IMR-90 (cell line): ENCODE measurements at regions not wholly inside any gene's neighbourhood (a gene's known extent, or its start where the extent isn't known, plus 50 kb on each side); places are given as distances from the start of the nearest gene placed in this dataset.

ENCODE experiments used
- ATAC-seq: fragments of 200-7000 bp; cut with Tn5 transposase; 2 replicates; pipeline ENCODE4 v1.9.1; 2020; ENCODE audit warnings: low read depth, mild to moderate bottlenecking, moderate library complexity
- BruUV-seq: library from RNA; stranded (reverse); fragments of 400-500 nt; replicated peaks from 2 replicates; lab custom pipeline; 2021; lab: Mats Ljungman, UMichigan
- CTCF ChIA-PET: fragments of 300-600 bp; formaldehyde crosslinking; extraction: SDS; loops from one replicate; lab custom pipeline; 2021; ENCODE audit warnings: antibody characterized with exemption; lab: Yijun Ruan, JAX
- POLR2A ChIA-PET: fragments of 300-600 bp; sonication (Branson Sonifier 250); formaldehyde crosslinking; loops from one replicate; lab custom pipeline; 2022; ENCODE audit warnings: antibody characterized with exemption; ENCODE audit not compliant: unreplicated experiment; lab: Charles Lee
- DNase-seq: peaks from one replicate; pipeline ENCODE4 v3.0.0; 2013
- H2AFZ ChIP-seq: replicated peaks from 2 replicates; pipeline ENCODE3; 2013; ENCODE audit warnings: low read length, mild to moderate bottlenecking; ENCODE audit not compliant: poor library complexity
- H2AK5ac ChIP-seq: 2 replicates; pipeline ENCODE4 v1.6.1; 2013; ENCODE audit warnings: low read depth, low read length, inconsistent platforms
- H2AK9ac ChIP-seq: replicated peaks from 2 replicates; pipeline ENCODE3; 2013; ENCODE audit warnings: mild to moderate bottlenecking, low read depth, low read length, moderate library complexity; ENCODE audit not compliant: poor library complexity
- H2BK120ac ChIP-seq: 2 replicates; pipeline ENCODE4 v1.6.1; 2013; ENCODE audit warnings: low read depth, low read length, inconsistent platforms
- H2BK15ac ChIP-seq: 3 replicates; pipeline ENCODE4 v1.6.1; 2013; ENCODE audit warnings: low read depth, low read length, inconsistent platforms
- H2BK20ac ChIP-seq: 2 replicates; pipeline ENCODE4 v1.6.1; 2013; ENCODE audit warnings: low read depth, mild to moderate bottlenecking, inconsistent platforms, low read length, moderate library complexity
- H2BK5ac ChIP-seq: 2 replicates; pipeline ENCODE4 v1.6.1; 2013; ENCODE audit warnings: mild to moderate bottlenecking, low read depth, low read length, inconsistent platforms; ENCODE audit not compliant: poor library complexity, severe bottlenecking
- H3K14ac ChIP-seq: replicated peaks from 2 replicates; pipeline ENCODE4 v1.6.1; 2013; ENCODE audit warnings: low read depth, low read length, inconsistent platforms
- H3K18ac ChIP-seq: 2 replicates; pipeline ENCODE4 v1.6.1; 2013; ENCODE audit warnings: low read depth, low read length, control low read depth
- H3K23ac ChIP-seq: 2 replicates; pipeline ENCODE4 v1.6.1; 2013; ENCODE audit warnings: low read depth, low read length, inconsistent platforms
- H3K27ac ChIP-seq: 2 replicates; pipeline ENCODE4 v1.5.1; 2013; ENCODE audit warnings: mild to moderate bottlenecking, control low read depth, low read length; ENCODE audit not compliant: insufficient read depth
- H3K27me3 ChIP-seq: 2 replicates; pipeline ENCODE4 v1.6.1; 2013; ENCODE audit warnings: low read length; ENCODE audit not compliant: control insufficient read depth, insufficient read depth
- H3K36me3 ChIP-seq: 2 replicates; pipeline ENCODE4 v1.6.1; 2013; ENCODE audit warnings: low read length, mixed read lengths; ENCODE audit not compliant: control insufficient read depth, insufficient read depth
- H3K4ac ChIP-seq: 2 replicates; pipeline ENCODE4 v1.6.1; 2013; ENCODE audit warnings: low read depth, low read length, inconsistent platforms
- H3K4me1 ChIP-seq: 2 replicates; pipeline ENCODE4 v1.6.1; 2013; ENCODE audit warnings: low read length, mixed read lengths; ENCODE audit not compliant: control insufficient read depth, insufficient read depth
- H3K4me2 ChIP-seq: 2 replicates; pipeline ENCODE4 v1.6.1; 2013; ENCODE audit warnings: low read depth, mild to moderate bottlenecking, control low read depth, low read length, moderate library complexity
- H3K4me3 ChIP-seq: 2 replicates; pipeline ENCODE4 v1.5.1; 2013; ENCODE audit warnings: low read depth, mild to moderate bottlenecking, control low read depth, low read length, moderate library complexity; ENCODE audit not compliant: insufficient read depth
- H3K56ac ChIP-seq: 2 replicates; pipeline ENCODE4 v1.6.1; 2013; ENCODE audit warnings: low read length, inconsistent platforms; ENCODE audit not compliant: insufficient read depth; ENCODE audit errors: extremely low read depth
- H3K79me1 ChIP-seq, 2 experiments: 2 replicates each; pipeline ENCODE4 v1.6.1; 2013; ENCODE audit warnings: low read length in 2 of 2, inconsistent platforms in 1 of 2, low read depth in 1 of 2
- H3K9ac ChIP-seq: 2 replicates; pipeline ENCODE4 v1.6.1; 2013; ENCODE audit warnings: low read depth, low read length, control low read depth
- H3K9me1 ChIP-seq: 2 replicates; pipeline ENCODE4 v1.6.1; 2013; ENCODE audit warnings: low read length, inconsistent platforms; ENCODE audit not compliant: insufficient read depth
- H3K9me3 ChIP-seq: 2 replicates; pipeline ENCODE4 v1.6.1; 2013; ENCODE audit warnings: low read length; ENCODE audit not compliant: control insufficient read depth, insufficient read depth
- H4K20me1 ChIP-seq: 2 replicates; pipeline ENCODE4 v1.6.1; 2013; ENCODE audit warnings: low read length, inconsistent platforms; ENCODE audit not compliant: insufficient read depth
- H4K5ac ChIP-seq: 2 replicates; pipeline ENCODE4 v1.6.1; 2013; ENCODE audit warnings: mild to moderate bottlenecking, low read depth, low read length, control low read depth
- H4K8ac ChIP-seq, 2 experiments: 2 replicates each; pipeline ENCODE4 v1.6.1; 2013; ENCODE audit warnings: low read depth in 2 of 2, low read length in 2 of 2, control low read depth in 1 of 2, inconsistent platforms in 1 of 2
- H4K91ac ChIP-seq: 2 replicates; pipeline ENCODE4 v1.6.1; 2013; ENCODE audit warnings: low read depth, low read length, inconsistent platforms; ENCODE audit not compliant: insufficient read depth
- BHLHE40 ChIP-seq: fragments of 150-350 bp; IDR thresholded peaks from 2 replicates; pipeline ENCODE4 v1.6.1; 2016; ENCODE audit warnings: mild to moderate bottlenecking, low read depth, low read length
- CEBPB ChIP-seq: IDR thresholded peaks from 2 replicates; pipeline ENCODE4 v1.6.1; 2012; ENCODE audit warnings: low read depth, low read length, improper control_type of control experiment
- CHD1 ChIP-seq: IDR thresholded peaks from 2 replicates; pipeline ENCODE4 v1.6.1; 2012; ENCODE audit warnings: low read depth, low read length, improper control_type of control experiment
- FOS ChIP-seq: fragments of 150-350 bp; IDR thresholded peaks from 2 replicates; pipeline ENCODE4 v1.6.1; 2016; ENCODE audit warnings: low read depth, low read length
- MAFK ChIP-seq: IDR thresholded peaks from 2 replicates; pipeline ENCODE4 v1.6.1; 2012; ENCODE audit warnings: low read depth, low read length, improper control_type of control experiment
- MAZ ChIP-seq: IDR thresholded peaks from 2 replicates; pipeline ENCODE4 v1.6.1; 2012; ENCODE audit warnings: low read depth, mild to moderate bottlenecking, low read length, improper control_type of control experiment, moderate library complexity, borderline replicate concordance
- MXI1 ChIP-seq: IDR thresholded peaks from 2 replicates; pipeline ENCODE4 v1.6.1; 2012; ENCODE audit warnings: low read depth, mild to moderate bottlenecking, low read length, moderate library complexity, borderline replicate concordance
- NFE2L2 ChIP-seq: fragments of 150-350 bp; IDR thresholded peaks from 2 replicates; pipeline ENCODE4 v1.6.1; 2016; ENCODE audit warnings: low read depth, mild to moderate bottlenecking, low read length
- POLR2A ChIP-seq: IDR thresholded peaks from 2 replicates; pipeline ENCODE4 v1.6.1; 2012; ENCODE audit warnings: mild to moderate bottlenecking, low read depth, low read length
- RAD21 ChIP-seq: IDR thresholded peaks from 2 replicates; pipeline ENCODE4 v1.6.1; 2012; ENCODE audit warnings: low read length, improper control_type of control experiment
- RCOR1 ChIP-seq: IDR thresholded peaks from 2 replicates; pipeline ENCODE4 v1.6.1; 2012; ENCODE audit warnings: mild to moderate bottlenecking, low read length, improper control_type of control experiment; ENCODE audit not compliant: insufficient replicate concordance
- RFX5 ChIP-seq: IDR thresholded peaks from 2 replicates; pipeline ENCODE4 v1.8.0; 2012; ENCODE audit warnings: low read depth, mild to moderate bottlenecking, low read length, moderate library complexity
- SMC3 ChIP-seq: fragments of 150-350 bp; IDR thresholded peaks from 2 replicates; pipeline ENCODE4 v1.6.1; 2016; ENCODE audit warnings: low read depth, mild to moderate bottlenecking, antibody characterized with exemption, low read length, moderate library complexity
- WGBS, 2 experiments: methylation state at CpG; one replicate each; pipeline versions ENCODE4 v1.1.5 to v1.1.7; 2013; ENCODE audit warnings: missing lambda C conversion rate in 2 of 2; ENCODE audit not compliant: insufficient read length in 1 of 2; ENCODE audit errors: extremely low coverage in 2 of 2; 5-methylcytosine and 5-hydroxymethylcytosine counted together
- dilution Hi-C: fragments of 300-500 bp; cut with HindIII; formaldehyde crosslinking; loops from one replicate; pipeline ENCODE4 v1.14.3; 2018; ENCODE audit warnings: low sequenced_read_pairs; ENCODE audit not compliant: unreplicated experiment
- in situ Hi-C: fragments of 300-500 bp; cut with MboI; formaldehyde crosslinking; loops from 3 replicates; pipeline ENCODE4 v1.14.3; 2019; ENCODE audit warnings: low sequenced_read_pairs, inconsistent platforms, mixed read lengths
- intact Hi-C: fragments of 100-400 bp; cut with micrococcal nuclease; formaldehyde crosslinking; loops from 2 replicates; pipeline ENCODE4 v1.10.0; 2022
- TF ChIP-seq, protein P1 (sequence below): fragments of 150-350 bp; IDR thresholded peaks from 2 replicates; pipeline ENCODE4 v1.6.1; 2017; ENCODE audit warnings: mild to moderate bottlenecking, antibody characterized with exemption, low read length, low read depth
- TF ChIP-seq, protein P2 (sequence below): conservative IDR thresholded peaks from 2 replicates; pipeline ENCODE4 v1.5.1; 2012; ENCODE audit warnings: mild to moderate bottlenecking, low read depth, low read length, improper control_type of control experiment
- TF ChIP-seq, protein P3 (sequence below): fragments of 150-350 bp; IDR thresholded peaks from 2 replicates; pipeline ENCODE4 v1.6.1; 2016; ENCODE audit warnings: low read depth, mild to moderate bottlenecking, low read length, moderate library complexity, borderline replicate concordance

DNA sequence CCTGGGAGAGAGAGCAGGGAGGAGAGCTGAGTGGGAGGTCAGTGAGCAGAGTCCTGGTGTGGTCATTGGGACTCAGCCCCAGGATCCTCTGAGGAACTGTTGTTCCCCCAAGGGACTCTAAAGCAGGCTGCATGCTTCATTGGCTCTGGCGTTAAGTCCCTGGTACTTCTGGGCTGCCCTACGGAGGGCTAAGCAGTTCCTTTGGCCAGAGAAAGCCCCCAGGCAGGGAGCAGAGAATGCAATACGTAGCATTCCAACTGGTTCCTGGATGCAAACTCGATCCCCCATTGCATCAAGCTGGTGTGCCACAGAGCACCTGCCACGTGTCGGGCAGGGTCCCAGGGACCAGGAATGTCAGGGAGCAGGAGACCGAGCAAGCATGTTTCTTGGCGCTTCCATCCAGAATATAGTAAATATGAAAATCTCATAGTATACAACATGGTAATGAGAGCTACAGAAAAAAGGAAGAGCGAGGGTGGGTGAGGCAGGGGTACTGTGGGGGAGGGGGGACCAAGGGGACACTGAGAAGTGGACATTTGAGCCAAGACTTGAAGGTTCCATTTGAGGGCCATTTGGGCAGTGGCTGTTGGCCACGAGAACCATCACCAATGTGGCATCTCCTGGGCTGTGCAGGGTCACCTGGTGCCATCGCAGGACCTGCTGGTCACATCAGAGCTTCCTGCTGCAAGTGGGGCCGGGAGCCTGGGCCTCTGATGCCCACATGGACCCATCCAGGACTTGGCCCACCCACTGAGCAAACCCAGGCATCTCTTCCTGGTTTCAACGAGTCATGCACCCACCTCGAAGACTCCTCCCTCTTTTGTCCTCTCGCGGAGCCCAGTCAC is 160.4 kb downstream of the ASB1 start:
- H3K27me3 ChIP-seq, result peaks cover 4% of the 10 kb centered on the region; the same call in 1 of the 2 replicates
- H4K20me1 ChIP-seq, result no peaks in the 10 kb centered on the region
- in situ Hi-C loops, result no loop called here
- TF ChIP-seq CEBPB (no peak), RAD21 (no peak), MAFK (no peak), SMC3 (no peak), BHLHE40 (no peak), MAZ (no peak), POLR2A (no peak), FOS (no peak), RCOR1 (no peak), RFX5 (no peak), CHD1 (no peak), NFE2L2 (no peak), MXI1 (no peak)
- TF ChIP-seq, protein P1, sequence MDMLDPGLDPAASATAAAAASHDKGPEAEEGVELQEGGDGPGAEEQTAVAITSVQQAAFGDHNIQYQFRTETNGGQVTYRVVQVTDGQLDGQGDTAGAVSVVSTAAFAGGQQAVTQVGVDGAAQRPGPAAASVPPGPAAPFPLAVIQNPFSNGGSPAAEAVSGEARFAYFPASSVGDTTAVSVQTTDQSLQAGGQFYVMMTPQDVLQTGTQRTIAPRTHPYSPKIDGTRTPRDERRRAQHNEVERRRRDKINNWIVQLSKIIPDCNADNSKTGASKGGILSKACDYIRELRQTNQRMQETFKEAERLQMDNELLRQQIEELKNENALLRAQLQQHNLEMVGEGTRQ, result no peak
- TF ChIP-seq, protein P2, sequence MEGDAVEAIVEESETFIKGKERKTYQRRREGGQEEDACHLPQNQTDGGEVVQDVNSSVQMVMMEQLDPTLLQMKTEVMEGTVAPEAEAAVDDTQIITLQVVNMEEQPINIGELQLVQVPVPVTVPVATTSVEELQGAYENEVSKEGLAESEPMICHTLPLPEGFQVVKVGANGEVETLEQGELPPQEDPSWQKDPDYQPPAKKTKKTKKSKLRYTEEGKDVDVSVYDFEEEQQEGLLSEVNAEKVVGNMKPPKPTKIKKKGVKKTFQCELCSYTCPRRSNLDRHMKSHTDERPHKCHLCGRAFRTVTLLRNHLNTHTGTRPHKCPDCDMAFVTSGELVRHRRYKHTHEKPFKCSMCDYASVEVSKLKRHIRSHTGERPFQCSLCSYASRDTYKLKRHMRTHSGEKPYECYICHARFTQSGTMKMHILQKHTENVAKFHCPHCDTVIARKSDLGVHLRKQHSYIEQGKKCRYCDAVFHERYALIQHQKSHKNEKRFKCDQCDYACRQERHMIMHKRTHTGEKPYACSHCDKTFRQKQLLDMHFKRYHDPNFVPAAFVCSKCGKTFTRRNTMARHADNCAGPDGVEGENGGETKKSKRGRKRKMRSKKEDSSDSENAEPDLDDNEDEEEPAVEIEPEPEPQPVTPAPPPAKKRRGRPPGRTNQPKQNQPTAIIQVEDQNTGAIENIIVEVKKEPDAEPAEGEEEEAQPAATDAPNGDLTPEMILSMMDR, result no peak
- TF ChIP-seq, protein P3, sequence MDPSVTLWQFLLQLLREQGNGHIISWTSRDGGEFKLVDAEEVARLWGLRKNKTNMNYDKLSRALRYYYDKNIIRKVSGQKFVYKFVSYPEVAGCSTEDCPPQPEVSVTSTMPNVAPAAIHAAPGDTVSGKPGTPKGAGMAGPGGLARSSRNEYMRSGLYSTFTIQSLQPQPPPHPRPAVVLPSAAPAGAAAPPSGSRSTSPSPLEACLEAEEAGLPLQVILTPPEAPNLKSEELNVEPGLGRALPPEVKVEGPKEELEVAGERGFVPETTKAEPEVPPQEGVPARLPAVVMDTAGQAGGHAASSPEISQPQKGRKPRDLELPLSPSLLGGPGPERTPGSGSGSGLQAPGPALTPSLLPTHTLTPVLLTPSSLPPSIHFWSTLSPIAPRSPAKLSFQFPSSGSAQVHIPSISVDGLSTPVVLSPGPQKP, result no peak
- DNase-seq (no peak), ATAC-seq (no peak)
- no peak overlapping the region for H3K4ac ChIP-seq
- no peak overlapping the region for H2BK20ac ChIP-seq
- H4K5ac ChIP-seq, result no peak overlapping the region
- H2AK5ac ChIP-seq, result no peak overlapping the region
- no peaks in the 10 kb centered on the region for H3K4me1 ChIP-seq
- no peaks in the 10 kb centered on the region for H3K9me1 ChIP-seq
- H3K9me3 ChIP-seq, result no peaks in the 10 kb centered on the region
- no peak overlapping the region for H2BK120ac ChIP-seq
- H3K14ac ChIP-seq, result no peak overlapping the region
- H3K4me3 ChIP-seq, result no peak overlapping the region
- ChIA-PET POLR2A (no interaction called here), CTCF (no interaction called here)
- WGBS, 2 experiments, result 75% methylated on average over 2 of the region's 16 CpGs; no CpG with 5 or more reads in 1 of the 2 experiments
- BruUV-seq, result no TSS peak
- no peaks in the 10 kb centered on the region for H3K36me3 ChIP-seq
- H4K8ac ChIP-seq, result no peak overlapping the region
- H2AK9ac ChIP-seq, result no peak overlapping the region
- H3K56ac ChIP-seq, result no peak overlapping the region
- H4K91ac ChIP-seq, result no peak overlapping the region
- no peak overlapping the region for H2BK15ac ChIP-seq
- no peak overlapping the region for H3K27ac ChIP-seq
- no peak overlapping the region for H3K23ac ChIP-seq
- intact Hi-C loops, result no loop called here
- H3K9ac ChIP-seq, result no peak overlapping the region
- H2AFZ ChIP-seq, result no peak overlapping the region
- H3K18ac ChIP-seq, result no peak overlapping the region
- H3K4me2 ChIP-seq, result no peak overlapping the region
- H2BK5ac ChIP-seq, result no peak overlapping the region
- H3K79me1 ChIP-seq, result no peaks in the 10 kb centered on the region
- dilution Hi-C loops, result no loop called here
